Hematopoietic multipotent progenitor cell treated with erythropoietin and hydrocortisone succinate and interleukin-3 and kit ligand, for 8 days (in vitro differentiated cells): ENCODE measurements at regions not wholly inside any gene's neighbourhood (a gene's known extent, or its start where the extent isn't known, plus 50 kb on each side); places are given as distances from the start of the nearest gene placed in this dataset.
"Not testable (repeated sequence)": the region's sequence is repeated elsewhere in the genome, so short reads cannot be mapped to it uniquely, and the experiment has no call there.

Experiments
- DNase-seq: peaks from one replicate; pipeline ENCODE4 v3.0.0-alpha.2; 2015

DNA sequence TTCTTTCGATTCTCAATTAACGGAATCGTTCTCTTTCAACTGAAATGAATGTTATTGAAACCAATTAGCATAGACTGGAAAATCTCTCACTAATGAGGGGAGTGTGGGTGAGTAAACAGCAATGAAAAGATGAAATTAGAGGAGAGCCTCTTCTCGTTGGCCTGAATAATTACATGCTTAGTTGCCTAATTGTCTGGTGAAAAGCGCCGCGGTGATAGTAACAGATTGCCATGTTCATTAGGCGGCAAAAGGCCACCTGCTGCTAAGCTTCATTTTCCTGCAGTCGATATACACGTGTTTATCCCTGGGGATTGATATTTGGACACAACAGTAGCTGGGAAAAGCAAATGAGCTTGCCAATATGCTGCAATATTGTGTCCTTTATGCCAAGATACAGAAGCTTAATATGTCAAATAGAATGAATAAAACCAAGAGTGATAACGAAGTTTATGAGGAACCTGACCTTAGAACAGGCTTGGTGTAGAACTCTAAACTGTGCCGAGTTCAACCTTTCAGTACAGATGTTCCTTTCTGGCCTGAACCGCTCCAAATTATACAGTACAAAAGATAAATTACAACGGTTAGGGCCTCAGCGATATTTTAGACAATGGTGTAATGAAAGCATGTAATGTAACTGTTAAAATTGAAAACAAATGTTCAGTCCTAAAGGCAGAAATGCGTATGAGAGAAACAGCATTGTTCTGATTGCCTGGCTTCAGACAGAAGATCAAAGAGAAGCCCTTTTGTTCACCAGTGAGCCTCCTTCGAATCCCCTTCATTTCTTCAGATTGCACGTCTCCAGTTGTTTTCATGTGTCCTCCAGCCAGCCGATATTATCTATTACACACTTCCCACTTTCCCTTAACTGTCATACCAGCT lies 185.2 kb downstream of the SHOX2 start:
- no peak for DNase-seq

DNA sequence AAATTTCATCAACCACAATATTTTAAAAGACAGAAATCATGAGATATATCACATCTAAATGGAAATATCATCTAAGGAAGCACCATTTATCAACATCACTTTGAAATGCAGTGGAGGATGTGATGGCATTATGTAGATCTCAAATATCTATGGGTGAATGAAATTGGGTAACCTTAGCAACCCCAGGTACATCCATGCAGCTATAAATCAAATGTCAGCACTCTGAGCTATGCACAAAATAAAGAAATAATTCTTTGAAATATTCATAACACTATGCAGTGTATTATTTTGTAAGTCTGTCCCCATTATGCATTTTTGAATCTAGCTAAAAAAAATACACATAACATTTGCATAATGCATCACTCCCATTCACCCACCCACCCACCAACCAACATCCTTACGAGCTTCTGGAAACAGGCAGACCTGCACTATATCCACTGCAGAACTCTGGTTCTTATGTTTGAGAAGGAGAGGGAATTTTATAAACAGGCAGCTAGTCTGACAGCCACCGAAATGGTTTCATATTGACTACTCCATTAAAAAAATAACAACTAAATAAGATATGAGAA lies 186.8 kb downstream of the SHOX2 start:
- DNase-seq: no peak

DNA sequence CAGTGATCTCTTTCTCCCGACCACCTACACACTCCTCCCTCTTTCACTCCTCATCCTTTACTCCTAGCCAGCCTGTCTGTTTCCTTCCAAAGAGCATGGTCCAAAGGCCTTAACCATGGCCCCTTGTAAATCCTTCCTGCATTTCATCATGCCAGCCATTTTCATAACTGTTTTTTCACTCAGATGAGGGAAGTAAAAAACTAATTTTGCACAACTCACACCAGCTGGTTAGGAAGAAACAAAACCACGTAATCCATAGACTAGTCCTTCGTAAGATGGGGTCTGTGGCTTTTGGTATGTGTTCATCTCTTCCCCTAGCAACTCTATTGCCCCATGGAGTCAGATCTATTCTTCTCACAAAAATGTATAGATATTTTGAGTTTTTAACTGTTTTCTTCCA lies 187.8 kb downstream of the SHOX2 start:
- no peak for DNase-seq

DNA sequence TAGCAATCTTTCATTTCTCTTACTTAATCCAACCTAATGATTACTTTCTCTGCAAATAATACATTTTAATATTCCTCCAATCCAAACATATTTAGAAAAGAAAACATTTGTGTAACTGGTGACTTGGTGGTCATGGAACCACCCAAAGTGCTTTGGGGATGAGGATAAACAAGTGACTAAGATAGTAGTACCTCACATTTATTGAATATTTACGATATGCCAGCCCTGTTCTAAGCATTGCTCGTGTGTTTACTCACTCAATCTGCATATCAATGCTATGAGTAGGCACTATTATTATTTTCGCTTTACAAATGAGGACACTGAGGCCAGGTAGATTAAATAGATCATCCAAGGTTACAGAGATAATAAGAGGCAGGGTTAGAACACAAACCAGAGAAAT lies 189.5 kb downstream of the SHOX2 start:
- no peak for DNase-seq

DNA sequence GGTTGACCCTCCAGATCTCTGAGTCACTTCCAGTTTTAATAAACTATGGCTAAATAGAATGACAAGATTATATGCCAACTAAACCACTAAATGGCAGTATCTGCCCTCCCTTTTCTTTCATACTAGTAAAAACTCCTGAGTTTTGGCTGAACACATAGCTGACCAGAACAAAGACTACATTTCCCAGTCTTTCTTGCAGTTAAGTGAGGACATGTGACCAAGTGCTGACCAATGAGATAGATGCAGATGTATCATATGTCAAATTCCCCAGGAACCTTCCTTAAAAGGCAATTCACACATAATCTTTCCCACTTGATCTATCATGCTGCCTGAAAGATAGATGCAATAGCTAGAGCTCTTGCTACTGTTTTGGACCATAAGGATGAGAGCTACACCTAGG lies 191.3 kb downstream of the SHOX2 start:
- peak; percentile 1 for DNase-seq

DNA sequence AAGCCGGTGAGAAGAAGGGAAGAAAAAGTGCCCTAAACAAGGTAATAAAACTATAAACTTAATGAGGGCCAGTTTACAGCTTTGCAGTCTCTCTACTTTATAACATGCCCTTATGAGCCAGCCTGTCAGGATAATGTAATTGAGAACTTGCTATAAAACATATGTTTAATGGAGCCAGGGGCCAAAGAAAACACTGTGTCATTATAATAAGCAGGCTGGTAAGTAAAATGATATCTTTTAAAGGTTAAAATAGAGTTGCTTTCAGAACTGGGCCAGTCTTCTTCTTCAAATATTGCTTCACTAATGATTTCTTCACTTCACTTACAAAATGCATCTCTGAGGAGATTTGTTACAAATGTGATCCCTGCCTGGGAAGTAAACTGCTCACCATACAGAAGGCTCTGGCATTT lies 192.5 kb downstream of the SHOX2 start:
- DNase-seq: no peak

DNA sequence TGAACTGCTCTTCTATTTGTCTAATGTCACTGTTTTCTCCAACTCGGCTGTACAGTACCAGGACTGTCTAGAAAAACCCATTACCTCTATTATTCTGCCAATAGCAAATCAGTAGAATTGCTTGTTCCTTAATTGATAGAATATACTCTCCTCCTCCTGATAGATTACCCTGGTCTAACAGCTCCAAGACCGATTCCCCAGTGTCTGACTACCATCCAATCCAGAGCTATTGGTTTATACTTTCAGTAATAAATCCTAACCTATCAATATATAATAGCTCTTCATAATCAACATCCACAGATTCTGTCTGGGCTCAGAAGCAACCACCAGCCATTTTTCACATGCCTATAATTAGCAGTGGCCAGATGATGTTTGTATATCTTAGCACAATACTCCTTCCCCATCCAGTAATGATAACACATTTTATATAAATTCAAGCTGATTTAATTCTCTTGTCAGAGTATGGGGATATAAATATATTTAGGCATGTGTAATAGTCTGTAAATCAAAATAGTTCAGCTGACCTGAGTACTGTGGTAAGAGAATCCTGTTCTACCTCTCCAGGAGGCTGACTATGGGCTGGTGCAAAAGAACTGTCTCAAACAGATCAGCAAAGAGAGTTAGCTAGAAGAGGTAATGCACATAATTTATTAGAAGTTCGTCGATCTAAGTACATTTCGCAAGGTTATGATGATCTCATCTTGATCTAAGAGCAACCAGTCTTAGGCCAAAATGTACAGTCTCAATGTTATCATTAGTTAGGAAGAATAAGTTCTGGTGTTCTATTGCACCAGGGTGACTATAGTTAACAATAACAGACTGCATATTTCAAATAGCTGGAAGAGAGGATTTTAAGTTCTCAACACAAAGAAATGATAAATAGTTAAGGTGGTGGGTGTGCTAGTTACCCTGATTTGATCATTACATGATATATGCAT lies 193.4 kb downstream of the SHOX2 start:
- no peak for DNase-seq

DNA sequence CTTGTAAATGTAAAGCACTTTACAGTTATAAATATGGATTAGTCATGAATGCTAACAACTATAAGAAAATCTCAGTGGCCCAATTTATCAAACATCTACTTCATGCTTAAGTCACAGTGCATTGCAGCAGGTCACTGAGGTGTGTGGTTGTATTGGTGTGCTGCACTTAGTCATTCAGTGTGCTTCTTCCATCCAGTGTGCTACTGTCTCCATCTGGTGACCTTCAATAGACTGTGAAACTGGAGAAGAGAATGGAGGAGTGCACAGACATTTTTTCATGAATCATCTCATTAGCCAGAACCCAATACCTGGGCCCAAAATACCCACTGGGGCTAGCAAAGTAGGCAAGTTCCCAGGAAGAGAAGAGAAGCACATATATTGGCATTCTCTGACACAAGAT lies 199.6 kb downstream of the SHOX2 start:
- no peak for DNase-seq

DNA sequence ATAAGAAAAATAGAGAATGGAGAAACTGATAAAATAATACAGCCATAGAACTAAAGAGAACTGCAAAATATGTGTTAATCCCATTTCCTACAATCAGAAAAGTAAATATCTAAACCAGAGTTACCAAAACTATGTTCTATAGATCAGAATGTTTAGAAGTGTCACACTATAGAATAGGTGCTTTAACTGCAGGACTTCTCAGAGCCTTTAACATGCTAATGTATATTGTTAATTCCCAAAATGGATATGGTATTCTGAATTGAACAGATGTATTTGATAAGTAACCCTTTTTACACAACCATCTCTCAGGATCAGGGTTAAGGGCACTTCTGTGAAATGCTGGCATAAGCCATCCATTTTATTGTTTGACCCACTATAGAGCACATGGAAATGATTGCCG lies 200.3 kb downstream of the SHOX2 start:
- DNase-seq: no peak

DNA sequence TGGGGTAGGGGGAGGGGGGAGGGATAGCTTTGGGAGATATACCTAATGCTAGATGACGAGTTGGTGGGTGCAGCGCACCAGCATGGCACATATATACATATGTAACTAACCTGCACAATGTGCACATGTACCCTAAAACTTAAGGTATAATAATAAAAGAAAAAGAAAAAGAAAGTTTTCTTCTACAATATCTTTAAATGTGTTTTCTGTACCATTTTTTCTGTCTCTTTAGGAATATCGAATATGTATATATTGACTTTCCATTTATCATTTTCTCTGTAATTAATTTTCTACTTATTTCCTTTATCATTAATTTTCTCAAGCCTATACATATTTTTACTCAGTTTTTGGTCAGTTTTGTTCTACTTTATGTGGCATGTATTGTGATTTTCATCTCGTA lies 203.5 kb downstream of the SHOX2 start:
- DNase-seq: not testable (repeated sequence)

DNA sequence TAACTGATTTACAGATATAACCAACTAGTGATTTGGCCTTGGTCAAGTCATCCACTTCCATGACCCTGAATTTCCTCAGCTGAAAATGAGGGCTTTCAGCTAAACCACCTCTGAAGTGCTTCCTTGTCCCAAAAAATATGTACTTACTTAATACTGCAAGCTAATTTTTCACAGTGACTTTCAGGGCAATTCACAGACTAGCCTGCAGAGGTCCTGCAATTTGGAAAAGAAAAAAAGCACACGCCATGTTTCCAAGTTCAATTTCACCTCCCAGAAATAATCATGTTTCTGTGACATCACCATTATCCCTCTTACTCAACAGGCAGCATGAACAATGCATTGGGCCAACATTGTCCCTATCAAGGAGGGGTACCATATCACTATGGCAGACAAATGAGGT lies 218.2 kb downstream of the SHOX2 start:
- no peak for DNase-seq

DNA sequence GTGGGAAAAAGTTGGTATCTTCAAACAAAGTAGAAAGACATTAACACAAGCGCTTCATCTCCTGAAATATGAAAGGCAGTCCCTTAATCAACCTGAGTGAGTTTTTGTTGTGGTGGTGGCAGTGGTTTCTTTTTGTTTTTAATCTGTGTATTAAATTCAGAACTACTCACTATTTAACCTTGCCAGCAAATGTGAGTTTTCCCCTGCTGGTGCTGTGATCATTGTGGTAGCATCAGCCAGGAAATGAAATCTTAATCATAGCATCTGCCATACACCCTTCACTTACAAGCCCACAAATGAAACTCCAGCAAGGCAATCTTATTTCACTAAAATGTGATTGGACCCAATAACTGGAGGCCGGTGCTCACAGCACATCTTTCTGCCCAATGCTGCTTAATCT lies 229.7 kb downstream of the SHOX2 start:
- DNase-seq: no peak

DNA sequence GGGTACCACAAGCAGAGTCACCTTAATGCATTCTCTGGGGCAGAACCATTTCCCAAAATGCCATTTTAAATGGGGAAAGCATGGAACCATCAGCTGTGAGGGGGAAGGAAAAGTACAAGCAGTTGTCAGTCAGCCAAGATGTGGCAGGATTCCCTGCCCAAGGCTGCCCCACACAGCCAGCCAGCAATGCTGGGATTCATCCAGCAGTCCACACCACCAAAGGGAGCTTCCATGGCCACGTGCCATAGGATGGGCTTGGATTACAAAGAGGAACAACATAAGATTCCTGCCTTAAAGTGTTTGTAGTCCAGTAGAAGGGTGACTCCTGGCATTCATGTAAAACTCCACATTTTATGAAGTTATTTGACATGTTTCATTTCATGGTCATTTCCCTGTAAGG lies 233.3 kb downstream of the SHOX2 start:
- no peak for DNase-seq

DNA sequence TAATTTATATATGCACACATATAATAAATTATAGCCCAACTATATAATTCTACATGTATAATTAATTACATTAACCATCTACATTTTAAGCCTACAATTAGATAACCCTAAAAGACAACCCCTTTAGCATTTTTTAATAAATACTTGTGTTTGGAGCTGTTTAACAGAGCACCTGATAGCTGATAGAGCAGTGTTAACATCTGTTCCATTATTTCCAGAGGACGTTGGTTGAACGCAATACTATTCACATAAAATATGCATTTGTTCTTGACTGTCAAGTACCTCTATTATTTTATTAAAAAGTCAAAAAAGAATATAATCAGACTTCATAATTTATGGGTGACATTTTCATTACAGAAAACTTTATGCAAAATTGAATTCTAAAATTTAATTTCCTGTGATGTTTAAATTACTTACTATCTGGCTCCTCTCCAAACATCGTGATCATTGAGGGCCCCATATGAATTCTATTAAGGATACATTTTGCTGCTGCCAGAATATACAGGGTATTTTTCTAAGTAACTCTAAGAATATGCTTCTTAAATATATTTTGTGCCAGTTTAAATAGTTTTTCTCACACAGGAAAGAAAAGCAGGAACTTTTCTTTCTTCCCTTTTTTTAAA lies 234.3 kb downstream of the SHOX2 start:
- DNase-seq: no peak

DNA sequence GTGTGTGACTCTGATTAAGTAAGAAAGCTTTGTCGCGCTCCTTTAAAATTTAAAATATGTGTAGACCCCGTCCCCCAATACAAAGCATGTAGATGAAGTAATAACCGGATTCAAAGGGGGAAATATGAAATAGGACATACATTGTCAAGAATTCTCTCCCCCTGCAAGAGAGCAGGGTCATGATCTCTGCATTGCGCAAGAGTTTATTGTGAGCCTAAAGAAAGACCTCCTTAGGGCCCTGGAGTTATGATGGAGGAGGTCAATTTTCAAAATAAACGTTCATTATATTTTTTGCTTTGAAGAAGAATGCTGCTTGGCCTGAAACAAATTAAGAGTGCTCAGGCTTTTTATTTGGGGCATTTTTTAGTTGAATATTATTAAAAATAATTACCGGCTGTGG lies 235.0 kb downstream of the SHOX2 start:
- no peak for DNase-seq

DNA sequence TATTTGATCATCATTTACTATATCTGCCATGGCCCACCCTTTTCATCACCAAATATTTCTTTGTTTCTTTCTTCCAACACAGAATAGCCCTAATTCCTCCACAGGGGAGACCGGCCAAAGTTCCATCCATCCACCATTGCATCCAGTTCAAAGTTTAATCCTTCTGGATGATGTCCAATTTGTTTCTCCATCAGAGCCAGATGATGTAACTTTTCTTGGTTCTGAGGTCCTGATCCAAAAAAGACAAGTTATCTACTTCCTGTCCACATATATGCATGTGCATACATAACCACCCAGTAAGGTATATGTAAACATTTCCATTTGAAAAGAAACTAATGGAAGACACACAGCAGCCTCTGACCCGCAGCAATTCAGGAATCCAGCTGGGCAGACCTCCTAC lies 237.3 kb downstream of the SHOX2 start:
- DNase-seq: no peak

DNA sequence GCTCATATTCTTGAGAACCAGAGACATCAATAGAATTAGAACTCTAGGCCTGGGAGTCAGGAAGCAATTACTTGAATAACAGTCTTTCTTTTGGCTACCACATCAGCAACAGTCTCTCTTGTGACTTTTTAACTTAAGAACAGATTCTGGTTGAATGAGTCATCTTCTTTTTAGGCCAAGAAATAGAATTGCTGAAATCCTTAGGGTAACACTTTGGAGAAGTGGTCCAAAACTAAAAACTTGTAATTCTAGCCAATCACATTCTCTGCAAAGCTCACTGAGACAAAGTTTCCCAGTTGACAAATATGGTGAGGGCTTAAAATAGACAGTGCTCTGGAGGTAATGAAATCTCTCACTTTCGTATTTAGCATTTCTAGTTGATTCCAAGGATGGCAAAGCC lies 238.0 kb downstream of the SHOX2 start:
- no peak for DNase-seq

DNA sequence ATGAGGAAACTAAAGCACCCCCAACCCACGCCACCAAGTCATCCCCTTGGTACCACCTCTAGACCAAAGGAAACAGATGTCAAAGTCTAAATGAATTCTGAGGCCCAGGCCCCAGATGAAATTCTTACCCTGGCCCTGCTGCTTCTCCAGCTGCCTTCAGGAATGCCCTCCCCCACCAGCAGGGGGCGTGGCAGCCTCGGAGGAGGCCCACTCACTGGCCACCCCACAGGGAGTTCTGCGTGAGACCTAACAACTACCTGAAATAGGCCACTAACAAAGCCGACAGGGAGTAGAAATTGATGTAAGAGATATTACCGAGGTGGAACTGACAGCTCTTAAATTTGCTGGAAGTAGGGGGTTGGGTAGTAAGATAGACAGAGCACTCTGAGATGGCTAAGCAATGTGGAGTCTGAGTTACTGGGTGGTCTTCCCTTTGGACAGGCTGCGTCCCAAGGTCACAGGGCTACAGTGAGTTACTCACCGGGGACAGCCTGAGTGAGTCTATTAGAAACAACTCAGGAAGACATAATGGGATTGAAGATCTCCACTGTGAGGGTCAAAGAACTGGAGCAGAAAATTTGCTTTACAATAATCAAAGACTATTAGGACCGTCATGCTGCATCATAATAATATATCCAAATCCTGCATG lies 240.7 kb downstream of the SHOX2 start:
- DNase-seq: peak; percentile 40

DNA sequence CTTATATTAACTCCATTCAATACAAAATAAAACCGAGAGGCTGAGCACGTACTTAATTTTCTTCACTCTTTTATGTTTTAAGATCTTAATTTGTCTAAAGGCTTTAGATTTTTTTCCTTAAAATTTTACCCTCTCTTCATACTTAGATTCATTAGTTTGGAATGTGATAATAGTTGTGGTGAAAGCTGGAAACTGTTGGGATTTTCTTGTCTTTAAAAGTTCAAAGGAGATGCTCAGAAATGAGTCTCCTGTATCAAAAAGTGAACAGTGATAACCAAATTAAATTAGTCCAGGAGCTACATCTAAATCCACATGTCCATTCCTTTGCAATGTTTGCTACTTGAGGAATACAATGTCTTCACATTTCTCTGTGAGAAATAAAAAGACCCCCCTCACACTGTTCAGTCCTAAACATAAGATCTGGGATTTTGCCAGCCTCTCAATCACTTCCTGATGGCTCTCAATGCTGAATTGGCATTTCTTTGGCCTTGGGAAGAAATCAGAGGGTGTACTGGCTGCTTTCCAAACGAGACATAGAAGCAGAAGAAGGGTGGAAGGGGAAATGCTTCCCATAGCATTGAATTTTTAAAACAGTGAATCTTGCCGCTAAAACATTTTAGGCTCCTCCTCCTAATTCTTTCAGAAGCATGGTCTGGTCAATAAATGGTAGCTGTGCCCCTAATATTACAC lies 245.0 kb downstream of the SHOX2 start:
- no peak for DNase-seq

DNA sequence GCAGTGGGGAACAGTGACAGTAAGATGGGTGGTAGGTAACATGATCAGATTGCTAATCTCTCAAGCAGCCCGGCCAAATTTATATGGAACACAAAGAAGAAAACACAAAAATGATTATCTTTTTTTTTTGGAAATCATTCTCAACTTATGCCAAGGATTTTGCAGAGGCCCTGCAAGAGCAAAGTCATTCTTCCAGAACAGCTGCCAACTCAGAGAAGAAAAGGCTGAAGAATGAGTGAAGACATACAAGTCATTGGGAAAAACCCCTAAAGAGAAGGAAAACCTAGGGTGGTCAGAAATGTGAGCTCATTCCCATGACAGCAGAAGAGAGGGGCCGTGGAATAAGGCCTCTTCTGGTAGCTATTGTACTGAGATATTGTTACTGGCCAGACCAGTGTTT lies 246.7 kb downstream of the SHOX2 start:
- DNase-seq: no peak

DNA sequence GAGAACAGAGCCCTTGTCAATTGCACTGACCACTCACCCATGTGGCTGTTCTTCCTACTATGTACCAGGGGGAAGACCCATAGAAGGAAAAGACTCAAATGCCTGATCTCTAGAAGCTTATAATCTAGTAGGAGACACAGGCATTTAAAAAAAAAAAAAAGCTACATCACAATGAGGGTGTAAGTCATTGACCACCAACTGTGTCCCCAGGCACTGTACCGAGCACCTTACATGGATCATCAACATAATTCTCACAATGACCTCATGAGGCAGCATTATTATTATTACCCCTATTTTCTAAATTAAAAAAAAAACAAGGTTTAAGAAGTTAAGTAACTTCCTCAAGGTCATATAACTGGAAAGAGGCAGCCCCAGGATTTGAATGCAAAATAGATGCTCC lies 247.4 kb downstream of the SHOX2 start:
- no peak for DNase-seq

DNA sequence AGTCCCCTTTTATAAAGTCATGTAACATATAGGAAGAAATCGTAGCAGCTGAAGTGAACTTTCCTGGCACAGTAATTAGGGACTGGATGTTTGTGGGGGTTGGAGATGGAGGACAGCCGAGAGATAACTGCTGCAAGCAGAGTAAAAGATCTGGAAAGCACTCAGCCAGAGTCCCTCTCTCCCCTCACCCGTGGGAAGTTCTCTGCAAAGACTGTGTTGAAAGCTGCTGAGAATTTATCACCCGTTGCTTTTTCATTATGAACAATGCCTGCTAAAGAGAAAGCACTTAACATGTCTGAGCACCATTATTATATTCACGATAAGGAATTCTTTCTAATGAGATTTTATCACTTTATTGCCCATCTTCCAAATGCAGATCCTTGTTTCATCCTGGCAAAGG lies 248.8 kb downstream of the SHOX2 start:
- DNase-seq: no peak
